Medulla oblongata (tissue), 1 donor: ENCODE measurements at regions not wholly inside any gene's neighbourhood (a gene's known extent, or its start where the extent isn't known, plus 50 kb on each side); places are given as distances from the start of the nearest gene placed in this dataset.

Experiments
- DNase-seq: peaks from one replicate; pipeline ENCODE4 v3.0.0-alpha.2; 2015; ENCODE audit errors: extremely low spot score

DNA sequence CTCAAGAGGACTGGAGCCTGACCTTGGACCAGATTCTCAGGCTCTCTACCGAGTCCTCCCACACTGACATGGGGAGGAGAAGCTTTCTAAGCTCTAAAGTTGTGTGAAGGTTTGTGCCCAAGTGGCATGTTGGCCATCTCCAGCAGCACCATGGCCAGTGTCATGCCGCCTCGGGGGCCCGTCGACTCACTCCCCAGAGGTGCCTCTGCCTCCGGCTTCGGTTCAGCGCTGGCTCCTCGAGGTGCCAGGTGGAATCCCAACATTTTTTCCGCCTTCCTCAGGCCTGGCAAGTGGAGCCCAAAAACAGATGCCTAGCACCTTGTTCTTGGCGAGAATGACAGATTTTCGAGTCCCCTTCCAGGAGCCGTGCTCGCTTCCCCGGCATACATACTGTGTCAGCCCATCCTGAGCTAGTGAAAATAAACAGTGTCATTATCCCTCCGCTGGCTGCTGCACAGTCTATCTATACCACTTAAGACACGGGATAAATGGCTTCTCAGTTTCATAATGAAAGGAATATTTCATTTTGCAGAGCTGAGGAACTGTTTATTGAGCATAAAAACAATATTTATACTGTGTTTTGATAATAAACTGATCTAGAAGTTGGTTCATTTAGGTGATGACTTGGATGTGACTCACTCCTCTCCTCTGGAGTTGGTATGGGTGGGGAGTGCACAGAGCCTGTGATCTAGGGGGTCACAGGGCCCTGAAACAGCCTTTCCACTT, 328.5 kb upstream of the TLE3 start:
- DNase-seq = no peak

DNA sequence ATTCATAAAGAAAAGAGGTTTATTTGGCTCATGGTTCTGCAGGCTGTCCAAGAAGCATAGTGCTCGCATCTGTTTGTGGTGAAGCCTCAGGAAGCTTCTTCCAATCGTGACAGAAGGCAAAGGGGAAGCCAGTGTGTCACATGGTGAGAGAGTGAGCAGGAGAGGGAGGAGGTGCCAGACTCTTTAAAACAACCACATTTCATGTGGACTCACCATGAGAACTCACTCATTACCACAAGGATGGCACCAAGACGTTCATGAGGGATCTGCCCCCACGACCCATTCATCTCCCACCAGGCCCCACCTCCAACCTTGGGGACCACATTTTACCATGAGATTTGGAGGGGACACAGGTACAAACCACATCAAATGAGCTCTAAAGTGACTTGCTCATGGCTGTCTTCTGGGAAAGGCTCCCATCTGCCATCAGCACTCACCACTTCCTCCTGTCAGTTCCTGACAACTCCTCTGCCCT, 327.3 kb upstream of the TLE3 start:
- DNase-seq = no peak

DNA sequence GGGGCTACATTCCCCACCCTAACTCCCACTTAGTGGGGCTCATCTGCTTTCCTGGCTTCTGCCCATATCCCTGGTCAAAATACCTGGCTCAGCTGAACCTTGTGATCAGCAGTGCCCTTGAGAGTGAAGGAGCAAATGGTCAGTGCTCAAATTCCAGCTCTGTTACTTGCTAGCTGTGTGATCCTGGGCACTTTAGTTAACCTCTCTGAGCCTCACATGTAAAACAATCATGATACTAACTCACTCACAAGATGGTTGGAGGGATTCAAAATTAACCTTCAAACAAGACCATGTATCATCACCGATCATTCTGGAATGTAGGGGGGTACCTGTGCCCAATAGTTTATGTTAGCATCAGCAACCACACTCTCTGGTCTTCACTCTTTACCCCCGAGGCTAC, 325.6 kb upstream of the TLE3 start:
- no peak for DNase-seq

DNA sequence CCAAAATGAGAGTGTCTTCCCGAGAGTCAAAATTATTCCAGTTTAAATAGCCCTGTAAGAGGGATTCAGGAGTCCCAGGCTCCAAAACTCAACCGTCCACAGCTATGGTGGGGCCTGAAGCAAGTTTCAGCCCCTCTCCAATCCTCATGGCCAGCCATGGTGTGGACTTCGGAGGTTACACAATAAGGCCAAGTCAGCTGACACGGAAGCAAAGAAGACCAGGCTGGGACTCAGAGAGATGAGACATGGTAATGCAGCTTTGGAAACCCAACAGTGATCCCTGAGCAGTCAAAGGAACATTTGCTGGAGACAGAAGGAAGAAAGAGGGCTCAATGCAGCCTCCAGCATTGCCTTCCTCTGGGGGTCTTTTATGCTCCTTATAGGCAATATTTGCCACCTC, 324.6 kb upstream of the TLE3 start:
- DNase-seq = no peak

DNA sequence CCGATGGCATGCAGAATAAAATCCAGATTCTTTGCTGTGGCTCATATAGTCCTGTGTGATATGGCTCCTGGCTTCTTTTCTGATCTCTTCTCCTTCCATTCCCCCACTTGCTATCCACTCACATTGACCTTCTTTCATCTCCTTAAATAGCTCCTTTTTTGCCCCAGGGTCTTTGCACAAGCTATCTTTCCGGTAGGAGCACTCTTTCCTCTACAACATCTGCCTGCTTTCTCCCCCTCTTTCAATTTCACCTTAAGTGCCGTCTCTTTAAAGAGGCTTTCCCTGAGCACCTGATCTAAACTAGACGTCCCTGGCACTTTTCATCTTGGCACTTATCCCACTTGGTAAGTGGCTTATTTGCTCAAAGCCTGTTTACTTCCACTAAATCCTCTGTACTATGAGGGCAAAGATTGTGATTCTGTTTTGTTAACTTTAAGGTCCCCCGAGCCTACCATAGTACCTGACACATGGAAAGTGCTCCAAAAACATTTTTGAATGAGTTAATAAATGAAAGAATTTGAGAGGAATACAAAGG, 323.3 kb upstream of the TLE3 start:
- no peak for DNase-seq

DNA sequence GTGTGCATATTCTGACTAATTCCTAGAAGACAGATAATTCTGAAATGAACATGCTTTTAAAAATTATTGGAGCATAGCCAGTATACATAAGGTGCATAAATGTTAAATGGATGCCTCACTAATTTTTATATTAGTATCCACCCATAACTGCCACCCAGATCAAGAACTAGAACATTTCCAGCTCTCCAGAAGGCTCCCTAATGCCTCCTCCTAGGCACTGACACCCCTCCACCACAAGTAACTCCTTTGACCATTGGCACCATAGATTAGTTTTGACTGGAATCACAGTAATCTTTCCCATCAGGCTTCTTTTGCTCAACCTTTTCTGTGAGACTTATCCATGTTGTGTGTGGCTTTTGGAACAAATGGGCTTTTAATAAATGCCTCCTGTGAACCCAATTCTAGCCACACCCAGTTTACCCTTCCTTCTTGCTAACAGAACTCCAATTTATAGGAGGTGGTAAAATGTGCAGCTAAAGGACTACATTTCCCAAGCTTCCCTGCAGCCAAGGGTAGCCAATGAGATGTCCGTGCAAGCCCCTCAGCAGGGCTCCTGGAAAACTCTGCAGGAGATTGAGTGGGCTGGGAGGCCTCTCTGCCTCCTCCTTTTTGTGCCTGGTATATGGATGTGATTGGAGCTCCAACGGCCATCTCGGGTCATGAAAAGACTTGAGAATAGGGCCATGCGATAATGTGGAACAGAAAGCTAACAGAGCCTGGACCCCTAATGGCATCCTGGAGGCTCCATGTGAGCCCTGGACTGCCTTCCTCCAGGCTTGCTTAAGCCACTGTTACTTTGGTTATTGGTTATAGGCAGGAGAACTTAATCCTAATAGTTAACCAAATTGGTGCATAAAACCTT, 322.6 kb upstream of the TLE3 start:
- DNase-seq = no peak

DNA sequence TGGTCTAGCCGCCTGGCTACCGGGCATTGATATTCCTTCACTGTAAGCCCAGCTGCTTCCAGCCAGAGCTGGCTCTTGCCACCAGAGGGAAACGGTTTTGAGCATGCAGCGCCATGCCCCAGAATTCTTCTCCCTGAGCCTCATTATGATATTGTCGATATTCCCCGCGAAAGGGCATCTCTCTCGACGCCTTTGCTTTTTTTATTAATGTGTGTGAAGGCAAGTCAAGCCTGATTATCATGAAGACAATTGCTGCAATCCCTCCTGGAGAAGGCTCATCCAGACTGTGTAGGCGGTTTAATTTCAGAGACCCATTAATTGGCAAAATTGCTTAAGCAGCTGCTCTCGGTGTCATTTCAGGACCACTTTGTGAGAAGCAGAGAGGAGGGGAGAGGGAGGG, 321.2 kb upstream of the TLE3 start:
- no peak for DNase-seq

DNA sequence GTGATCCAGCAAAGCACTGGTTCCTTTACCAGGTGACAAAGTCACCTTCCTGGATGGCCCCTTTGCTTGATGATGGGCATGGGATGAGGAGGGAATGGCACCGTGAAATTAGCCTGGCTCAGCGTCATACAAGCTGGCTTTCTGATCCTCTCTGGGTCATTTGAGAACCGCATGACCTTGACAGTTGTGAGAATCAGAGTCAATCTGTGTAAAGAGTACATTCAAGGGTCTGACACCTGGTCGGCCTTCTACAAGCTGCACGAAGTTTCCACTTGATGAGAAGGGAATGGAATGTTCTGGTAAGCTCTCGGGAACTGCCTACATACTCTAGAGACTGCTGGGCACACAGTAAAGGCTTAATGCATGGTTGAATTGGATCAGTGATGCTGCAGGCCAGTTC, 319.8 kb upstream of the TLE3 start:
- no peak for DNase-seq

DNA sequence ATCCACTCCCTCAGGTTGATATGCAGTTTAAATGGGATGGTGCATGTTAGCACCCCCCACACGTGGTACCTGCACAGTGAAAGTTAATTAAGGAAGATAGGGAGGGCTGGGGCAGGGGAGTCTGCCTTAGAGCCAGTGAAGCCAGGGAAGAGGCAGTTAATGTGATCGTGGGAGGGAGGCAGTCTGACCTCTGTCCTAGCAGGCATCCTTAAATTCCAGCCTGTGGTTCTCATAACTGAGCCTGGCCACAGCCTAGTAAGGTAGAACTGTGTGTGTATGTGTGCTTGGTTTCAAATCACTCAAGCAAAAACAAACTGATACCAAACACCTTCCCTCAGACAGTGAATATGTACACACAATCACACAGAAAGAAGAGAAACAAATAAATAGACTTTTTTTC, 319.1 kb upstream of the TLE3 start:
- DNase-seq = no peak

DNA sequence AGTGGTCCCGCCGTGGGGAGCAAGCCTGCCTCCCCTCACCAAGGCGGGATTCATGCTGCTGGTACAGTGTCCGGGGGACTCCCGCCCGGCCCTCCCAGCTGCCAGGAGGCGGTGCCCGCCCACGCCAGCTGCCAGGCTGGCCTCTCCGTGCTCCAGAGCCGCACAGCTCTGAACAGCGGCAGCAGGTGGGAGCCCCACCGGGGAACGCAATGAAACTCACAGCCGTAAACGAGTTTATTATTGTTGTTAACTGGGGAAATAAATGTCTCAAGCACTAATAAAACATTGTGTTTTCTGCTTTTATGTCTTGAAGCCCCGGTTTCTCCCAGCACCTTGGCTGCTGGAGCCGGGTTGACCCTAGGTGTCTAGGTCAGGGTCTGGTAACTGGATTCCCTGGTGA, 317.7 kb upstream of the TLE3 start:
- no peak for DNase-seq

DNA sequence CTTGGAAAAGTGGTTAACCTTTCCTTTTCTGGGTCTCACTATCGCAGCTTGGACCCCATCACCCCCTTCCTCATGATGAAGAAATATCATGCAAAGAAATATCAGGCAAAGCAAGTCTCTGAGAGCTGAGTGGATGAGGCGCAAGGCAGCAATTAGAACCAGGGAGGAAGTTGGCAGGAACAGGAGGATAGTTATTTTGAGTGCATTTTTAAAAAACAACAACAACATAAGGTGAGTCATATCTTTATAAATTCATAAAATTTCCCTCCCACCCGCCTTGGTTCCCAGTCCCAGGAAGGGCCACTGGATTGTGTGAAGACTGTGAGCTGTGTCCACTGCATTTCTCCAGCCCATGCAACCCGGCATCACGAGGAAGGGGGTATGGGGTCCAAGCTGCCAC, 316.9 kb upstream of the TLE3 start:
- DNase-seq = no peak

DNA sequence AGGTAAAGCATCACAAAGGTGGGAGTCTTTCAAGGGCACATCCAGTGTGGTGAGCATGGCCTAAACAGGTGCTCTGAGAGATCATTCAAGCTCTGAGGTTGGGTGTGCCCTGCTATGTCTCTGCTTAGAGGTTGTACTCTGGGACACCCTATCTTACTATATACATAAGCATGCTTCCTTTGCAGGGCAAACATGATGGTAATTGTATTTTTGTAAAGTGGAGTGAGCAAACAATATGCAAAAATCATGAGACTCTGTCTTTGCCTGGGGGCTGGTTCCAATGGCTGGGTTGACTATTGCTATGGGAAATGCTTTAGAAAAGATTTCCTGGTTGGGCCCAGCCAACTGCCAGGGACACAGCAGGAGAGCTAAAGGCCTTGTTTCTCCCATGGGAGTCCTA, 315.1 kb upstream of the TLE3 start:
- DNase-seq = no peak

DNA sequence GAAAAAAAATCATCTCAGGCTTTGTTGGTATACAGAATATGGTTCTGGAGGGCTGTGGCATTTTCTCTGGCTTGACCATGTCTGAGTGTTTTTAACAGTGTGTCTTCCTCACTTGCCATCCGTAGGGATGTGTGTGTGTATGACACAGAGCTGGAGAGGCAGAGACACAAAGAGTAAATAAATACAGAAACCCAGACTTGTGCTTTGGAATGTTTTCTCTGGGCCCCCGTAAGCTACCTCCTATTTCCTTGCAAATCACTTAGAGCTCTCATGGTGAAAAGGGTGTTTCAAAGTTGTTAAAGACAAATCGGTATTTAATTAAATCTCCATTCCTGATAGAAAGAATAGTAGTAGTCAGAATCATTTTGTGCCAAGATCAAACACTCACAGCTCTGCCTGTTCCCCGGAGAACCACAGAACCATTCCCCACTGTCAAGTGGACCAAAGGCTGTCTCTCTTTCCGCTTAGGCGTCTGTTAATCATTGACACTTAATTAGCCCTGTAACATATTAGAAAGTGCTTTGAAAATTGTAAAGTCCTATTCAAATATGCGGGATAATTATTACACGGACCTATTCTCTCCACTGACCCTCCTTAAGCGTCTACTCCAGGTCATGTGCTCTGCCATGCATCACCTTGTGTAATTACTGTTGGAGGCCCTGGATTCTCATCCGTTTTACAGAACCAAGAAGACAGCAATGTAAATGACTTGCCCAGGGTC, 313.6 kb upstream of the TLE3 start:
- DNase-seq = no peak

DNA sequence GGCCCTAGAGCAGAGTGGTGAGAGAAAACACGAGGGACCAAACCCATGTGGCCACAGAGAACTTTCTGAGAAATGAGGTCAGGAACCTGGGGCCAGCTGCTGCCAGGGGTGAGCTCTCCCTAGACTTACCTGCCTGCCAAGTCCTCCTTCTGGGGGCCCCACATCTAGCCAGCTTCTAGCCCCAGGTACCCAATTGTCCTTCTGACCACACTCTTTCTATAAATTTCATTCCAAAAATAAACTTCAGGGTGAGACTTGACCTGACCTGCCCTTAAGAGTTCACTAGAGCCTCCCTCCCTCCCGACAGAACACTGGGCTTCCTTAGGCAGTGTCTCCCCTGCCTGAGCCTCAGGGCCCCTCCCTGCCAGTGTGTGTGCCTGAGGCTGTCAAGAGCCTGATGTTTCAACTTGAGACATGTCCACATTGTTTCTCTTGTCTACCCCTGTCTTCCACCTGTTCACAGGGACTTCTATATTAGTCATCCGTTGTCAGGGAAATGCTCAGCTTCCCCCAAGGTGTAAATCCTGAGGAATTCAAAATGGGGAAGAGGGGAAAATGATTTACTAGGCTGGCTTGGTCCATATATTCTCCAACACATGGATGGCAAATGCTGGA, 312.8 kb upstream of the TLE3 start:
- no peak for DNase-seq

DNA sequence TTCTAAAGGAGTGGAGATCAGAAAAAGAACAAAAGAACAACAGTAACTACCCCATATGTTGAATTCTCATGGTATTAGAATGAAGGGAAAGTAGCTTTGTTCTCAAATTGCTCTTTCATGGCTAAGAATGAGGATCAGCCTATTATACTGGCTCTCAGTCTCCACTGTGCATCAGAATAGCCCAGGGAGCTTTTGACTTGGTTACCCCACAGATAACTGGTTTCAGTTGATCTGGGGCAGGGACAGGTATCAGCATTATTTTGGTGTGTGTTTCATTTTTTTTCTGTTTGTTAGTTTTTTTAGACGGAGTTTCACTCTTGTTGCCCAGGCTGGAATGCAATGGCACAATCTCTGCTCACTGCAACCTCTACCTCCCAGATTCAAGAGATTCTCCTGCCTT, 311.7 kb upstream of the TLE3 start:
- DNase-seq = no peak

DNA sequence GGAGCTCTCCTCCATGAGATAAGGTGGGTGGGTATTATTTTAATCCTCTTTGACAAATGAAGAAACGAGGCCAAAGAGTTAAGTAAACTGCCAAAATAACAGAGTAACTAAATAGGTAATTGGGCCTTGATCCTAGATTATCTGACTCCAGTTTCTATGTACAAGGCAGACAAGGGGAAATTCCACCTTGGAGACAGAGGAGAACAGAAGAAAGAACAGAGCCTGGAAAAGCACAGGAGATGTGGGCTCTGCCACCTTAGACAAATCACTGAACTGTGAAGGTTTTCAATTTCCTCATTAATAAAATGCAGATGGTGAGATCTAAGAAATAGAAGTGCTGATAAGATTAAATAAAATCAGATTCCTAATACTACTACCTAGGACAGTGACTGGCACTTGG, 310.2 kb upstream of the TLE3 start:
- no peak for DNase-seq

DNA sequence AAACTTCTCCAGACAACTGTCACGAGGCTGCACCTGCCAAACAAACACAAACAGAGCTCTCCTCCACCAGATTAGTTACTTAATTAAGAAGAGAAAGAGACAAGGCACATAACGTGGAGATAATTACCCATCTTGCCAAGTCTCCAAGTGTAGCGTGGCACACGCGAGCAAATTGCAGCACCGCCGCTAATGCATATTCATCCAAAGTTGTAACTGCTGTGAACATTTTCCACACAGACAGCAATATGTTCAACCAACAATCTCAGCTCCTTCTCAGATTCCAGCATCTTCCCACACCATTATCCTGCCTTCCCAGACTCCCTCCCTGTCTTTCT, 309.6 kb upstream of the TLE3 start:
- no peak for DNase-seq

DNA sequence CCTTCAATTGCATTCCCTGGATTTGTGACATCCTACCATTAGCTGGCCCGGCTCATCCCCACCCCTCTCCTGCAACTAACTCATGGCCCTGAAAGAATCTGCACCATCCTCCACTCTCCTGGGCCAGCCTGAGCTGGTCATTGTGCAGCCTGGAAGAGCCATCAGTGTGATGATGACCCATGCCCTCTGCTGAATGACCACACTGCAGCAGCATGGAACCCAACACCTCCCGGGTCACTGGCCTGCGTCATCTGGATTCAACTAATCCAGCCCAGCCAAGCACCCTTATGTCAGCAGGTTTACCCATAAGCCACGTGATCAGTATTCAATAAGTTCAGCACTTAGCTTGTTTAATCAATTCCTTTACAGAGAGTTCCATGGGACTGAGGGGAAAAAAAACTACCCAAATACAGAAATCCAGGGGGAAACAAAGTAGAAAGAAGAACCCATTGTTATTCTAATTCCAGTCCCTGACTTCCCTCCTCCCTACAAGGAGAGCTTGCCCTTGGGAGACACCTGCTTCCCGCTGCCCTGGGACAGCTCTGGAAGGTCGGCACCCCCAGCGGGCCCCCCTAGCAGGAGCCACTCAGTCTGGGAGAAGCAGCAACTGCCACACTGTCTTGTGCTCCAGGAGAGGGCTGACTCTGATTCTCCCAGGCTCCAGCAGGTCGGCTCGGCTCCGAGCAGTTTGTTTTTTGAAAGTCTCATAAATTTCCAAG, 309.1 kb upstream of the TLE3 start:
- DNase-seq = no peak

DNA sequence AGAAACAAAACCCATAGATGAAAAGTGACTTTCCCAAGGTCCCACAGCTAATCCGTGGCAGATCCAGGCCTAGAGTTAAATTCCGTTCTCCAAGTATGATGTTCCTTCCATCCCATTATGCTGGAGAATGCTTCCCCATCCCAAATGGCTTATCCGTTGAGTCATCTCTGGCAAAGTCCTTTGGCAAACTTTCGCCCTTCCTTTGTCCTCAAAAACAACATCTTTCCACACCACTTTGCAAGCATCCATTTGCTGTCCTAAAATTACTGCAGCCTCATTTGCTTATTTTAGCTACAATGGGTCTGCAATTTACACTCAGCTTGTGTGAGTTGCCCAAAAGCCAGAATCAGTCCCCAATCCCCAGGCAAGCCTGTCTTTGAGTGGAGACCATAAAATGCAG, 304.0 kb upstream of the TLE3 start:
- no peak for DNase-seq

DNA sequence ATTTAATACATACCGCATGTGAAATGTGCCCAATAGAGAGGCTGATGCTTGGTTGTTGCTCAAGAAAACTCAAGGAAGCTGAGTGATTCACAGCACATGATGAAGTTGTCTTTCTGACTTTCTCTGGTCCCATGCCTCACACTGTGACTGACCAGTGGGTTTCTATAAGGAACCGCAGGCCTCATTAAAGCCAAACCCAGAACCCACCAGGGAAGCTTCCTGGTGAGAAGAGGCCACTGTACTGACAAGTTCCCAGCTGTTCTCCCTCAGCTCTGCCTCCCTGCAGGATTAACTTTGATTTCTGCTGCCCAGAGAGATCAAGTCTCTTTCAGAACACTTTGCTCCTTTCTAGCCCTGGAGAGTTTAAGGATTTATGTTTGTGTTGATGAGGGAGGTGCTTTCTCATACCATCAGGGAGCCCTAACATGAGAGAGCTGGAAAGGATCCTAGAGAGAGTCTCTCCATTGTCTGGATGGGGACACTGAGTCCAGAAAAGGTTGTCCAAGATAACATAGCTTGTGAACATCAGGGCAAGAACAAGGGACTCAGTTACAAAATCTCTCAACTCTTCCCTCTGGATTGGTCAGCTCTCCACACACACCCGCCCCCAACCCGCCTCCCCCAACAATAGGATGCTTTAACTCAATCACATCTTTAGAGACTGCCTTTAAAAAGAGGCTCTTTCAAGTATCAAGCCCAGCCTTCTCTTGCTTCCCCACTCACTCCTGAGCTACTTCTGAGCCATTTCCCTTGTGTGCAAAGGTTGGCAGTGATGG, 303.2 kb upstream of the TLE3 start:
- no peak for DNase-seq

DNA sequence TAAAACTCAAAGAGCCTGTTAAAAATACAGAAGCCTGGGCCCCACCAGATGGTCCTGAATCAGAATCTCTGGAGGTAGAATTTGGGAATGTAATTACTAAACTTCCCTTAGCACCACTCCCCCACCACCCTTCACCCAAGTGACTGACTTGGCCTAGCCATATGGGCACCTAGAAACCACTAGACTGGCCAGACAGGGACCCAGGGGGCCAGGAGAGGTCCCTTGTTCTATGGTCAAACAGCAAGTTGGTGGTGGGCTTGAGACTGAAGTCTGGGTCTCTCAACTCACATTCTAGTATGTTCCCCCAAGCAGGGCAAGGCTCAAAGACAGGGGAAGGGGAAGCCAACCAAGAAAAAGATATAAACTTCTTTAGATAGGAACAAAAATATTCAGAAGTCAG, 301.5 kb upstream of the TLE3 start:
- DNase-seq = no peak
